ENCODE measurements at regions not wholly inside any gene's neighbourhood (a gene's known extent, or its start where the extent isn't known, plus 50 kb on each side); places are given as distances from the start of the nearest gene placed in this dataset.

- TF ChIP-seq OSR1 (CRISPR knock-in tag; IDR thresholded peaks at IDR 0.05): no peak
- TF ChIP-seq ZFP30 (CRISPR knock-in tag; IDR thresholded peaks at IDR 0.05): no peak
- TF ChIP-seq PATZ1 (CRISPR knock-in tag; IDR thresholded peaks at IDR 0.05; ENCODE audit: borderline replicate concordance): no peak
- TF ChIP-seq SNAI2 (CRISPR knock-in tag; IDR thresholded peaks at IDR 0.05): no peak
- TF ChIP-seq CSDC2 (CRISPR knock-in tag; IDR thresholded peaks at IDR 0.05): no peak
- TF ChIP-seq CSRNP3 (CRISPR knock-in tag; IDR thresholded peaks at IDR 0.05): no peak
- TF ChIP-seq ZFP3 (CRISPR knock-in tag; IDR thresholded peaks at IDR 0.05): no peak
- TF ChIP-seq BACH2 (CRISPR knock-in tag; IDR thresholded peaks at IDR 0.05; ENCODE audit: borderline replicate concordance): no peak
- TF ChIP-seq POU6F1 (CRISPR knock-in tag; IDR thresholded peaks at IDR 0.05; ENCODE audit: borderline replicate concordance, low read depth): no peak
- no peak for TF ChIP-seq ZC3H10 (CRISPR knock-in tag; IDR thresholded peaks at IDR 0.05)
These were observed 267.6 kb upstream of the BTG1 start for GRCh38 chr12:92413286-92413685.

Data from SK-N-SH treated with all-trans-retinoic acid at 6 μM for 48 hours (cell line).